OCI-LY1 (cell line): ENCODE measurements at regions not wholly inside any gene's neighbourhood (a gene's known extent, or its start where the extent isn't known, plus 50 kb on each side); places are given as distances from the start of the nearest gene placed in this dataset.

Source experiments
- CTCF ChIP-seq: fragments of 200-600 bp; sonication (generic), shearing (Covaris generic); IDR thresholded peaks from 2 replicates; pipeline ENCODE4 v1.5.1; 2017; ENCODE audit warnings: mild to moderate bottlenecking, antibody characterized with exemption, low read length, moderate library complexity, mixed read lengths
- EZH2 ChIP-seq: fragments of 200-600 bp; sonication (generic), shearing (Covaris generic); IDR thresholded peaks from 2 replicates; pipeline ENCODE4 v1.8.0; 2017; ENCODE audit warnings: borderline replicate concordance, mixed run types, mild to moderate bottlenecking, antibody characterized with exemption, low read length, moderate library complexity, mixed read lengths

DNA sequence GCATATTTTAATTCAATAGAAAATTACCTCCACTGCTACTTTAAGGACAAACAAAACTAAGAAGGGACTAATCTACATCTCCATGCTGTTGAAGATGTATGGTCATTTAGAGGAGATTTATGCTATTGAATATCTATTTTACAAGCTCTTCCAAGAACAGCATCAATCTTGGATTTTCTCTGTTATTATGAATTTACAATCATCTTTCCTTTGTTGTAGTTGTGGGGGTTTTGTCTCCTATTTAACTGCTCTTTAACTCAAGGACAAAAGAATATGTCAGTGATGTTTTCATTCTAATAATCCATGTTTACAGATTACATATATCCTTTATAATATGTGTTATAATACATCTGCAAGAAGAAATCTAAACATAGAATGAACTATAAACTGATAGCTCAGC lies 907.8 kb downstream of the ROBO2 start:
- TF ChIP-seq CTCF (no peak), EZH2 (no peak)
